ENCODE measurements at regions not wholly inside any gene's neighbourhood (a gene's known extent, or its start where the extent isn't known, plus 50 kb on each side); places are given as distances from the start of the nearest gene placed in this dataset.
"Not testable (repeated sequence)": the region's sequence is repeated elsewhere in the genome, so short reads cannot be mapped to it uniquely, and the experiment has no call there.

DNA sequence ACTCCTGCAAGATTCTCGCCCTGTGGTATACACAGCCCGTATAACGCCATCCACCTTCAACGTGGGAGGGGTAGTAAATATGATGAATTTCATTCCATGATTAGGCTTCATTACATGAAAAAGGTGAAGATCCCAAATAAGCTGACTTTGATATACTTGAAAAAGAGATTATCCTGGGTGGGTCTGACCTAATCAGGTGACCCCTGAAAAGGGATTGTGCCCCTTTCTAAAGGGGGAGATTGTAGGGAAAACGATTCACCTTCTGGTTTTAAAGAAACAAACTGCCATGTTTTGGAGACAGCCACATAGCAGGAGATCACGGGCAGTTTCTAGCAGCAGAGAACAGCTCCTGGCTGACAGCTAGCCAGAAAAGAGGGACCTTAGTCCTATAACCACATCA lies 155.1 kb upstream of the SMLR1 start:
- no peak for DNase-seq (ENCODE audit: low read depth)

DNA sequence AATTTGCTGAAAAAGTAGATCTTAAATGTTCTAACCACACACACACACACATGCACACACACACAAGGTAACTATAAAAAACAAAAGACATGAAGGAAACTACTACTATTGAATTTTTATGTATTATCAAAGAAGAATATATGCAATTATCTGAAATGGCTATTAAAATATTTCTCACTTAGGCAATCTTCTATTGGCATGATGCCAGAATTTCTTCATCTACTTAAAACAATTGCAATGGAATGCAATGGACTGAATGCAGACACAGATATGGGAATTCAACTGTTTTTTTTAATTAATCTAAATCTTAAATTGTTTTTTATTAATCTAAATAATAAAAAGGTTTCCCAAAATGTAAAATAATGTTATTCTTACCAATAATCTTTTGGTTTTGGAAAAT lies 152.6 kb upstream of the SMLR1 start:
- no peak for DNase-seq (ENCODE audit: low read depth)

DNA sequence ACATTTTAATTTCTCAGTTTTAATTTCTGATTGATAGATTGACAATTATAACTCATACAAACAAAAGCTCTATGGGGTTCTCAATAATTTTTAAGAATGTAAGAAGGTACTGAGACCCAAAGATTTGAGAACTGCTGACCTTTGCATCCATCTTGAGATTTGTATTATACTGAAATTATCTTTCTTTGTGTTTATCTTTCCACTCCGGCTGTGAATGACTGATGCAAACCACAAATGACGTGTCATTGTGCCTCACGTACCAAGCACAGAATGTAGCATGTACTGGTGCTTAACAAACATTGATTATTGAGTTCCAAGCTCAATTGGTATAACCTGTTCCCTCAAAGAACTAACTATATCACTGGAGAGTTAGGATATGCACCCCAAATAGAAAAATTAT lies 152.1 kb upstream of the SMLR1 start:
- peak; percentile 81 for DNase-seq (ENCODE audit: low read depth)

DNA sequence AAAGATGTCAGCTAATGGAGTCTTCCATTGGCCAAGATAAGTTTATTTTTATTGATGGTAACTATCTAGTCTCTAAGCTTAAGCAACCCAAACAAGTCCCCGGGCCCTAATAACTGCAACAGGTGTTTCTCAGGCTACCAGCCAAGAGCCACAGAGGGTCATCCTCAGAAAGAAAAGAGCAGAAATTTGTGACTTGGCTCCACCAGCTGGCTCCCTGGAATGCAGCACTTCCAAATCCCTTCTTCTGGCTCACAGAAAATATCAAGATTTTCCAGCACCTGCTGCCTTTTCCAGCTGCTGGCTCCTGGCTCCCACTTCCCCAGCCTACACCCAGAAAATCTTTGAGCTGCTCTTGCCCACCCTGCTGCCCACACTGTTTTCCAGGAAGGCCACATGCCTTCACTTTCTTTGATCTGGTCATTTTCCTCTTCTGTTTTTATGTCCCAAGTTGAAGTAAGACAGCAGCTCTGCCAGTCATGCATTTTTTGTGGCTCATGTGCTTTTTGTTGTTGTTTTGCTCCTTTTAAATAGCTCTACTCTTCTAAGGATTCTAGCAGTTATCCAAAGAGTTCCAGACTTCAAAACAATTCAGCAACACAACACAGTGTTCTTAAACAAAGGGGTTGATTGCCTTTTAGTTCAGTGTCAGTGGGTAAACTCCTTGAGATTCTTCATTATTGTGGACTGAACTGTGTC lies 151.0 kb upstream of the SMLR1 start:
- DNase-seq (ENCODE audit: low read depth) = peak; percentile 35

- DNase-seq (ENCODE audit: low read depth) = no peak
Observed at GRCh38 chr6:130676773-130677144, 150.4 kb upstream of the SMLR1 start.

DNA sequence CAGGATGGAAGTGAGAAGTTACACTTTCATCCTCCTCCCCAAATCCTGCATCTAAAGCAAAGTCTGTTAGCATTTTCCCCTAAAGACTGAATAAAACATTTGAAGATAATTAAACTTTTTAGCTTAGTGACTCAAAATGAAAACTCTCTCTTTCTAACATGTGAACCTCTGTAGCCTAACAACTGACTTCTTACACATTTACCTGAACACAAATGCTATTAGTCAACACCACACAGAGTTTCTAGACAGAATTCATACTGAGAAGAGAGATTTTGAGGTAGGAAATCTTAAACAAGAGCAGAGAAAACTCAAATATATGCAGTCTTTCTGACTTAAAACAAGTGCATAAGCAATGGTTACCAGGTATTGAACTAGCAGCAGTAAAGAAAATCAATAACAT lies 149.9 kb upstream of the SMLR1 start:
- DNase-seq (ENCODE audit: low read depth) = no peak

GRCh38 chr6:130677766-130678165 lies 149.4 kb upstream of the SMLR1 start:
- DNase-seq (ENCODE audit: low read depth) = no peak

- no peak for DNase-seq (ENCODE audit: low read depth)
Observed at GRCh38 chr6:130679684-130680083, 147.5 kb upstream of the SMLR1 start.

GRCh38 chr6:130680116-130680515 lies 147.1 kb upstream of the SMLR1 start:
- DNase-seq (ENCODE audit: low read depth) = peak; percentile 33

DNA sequence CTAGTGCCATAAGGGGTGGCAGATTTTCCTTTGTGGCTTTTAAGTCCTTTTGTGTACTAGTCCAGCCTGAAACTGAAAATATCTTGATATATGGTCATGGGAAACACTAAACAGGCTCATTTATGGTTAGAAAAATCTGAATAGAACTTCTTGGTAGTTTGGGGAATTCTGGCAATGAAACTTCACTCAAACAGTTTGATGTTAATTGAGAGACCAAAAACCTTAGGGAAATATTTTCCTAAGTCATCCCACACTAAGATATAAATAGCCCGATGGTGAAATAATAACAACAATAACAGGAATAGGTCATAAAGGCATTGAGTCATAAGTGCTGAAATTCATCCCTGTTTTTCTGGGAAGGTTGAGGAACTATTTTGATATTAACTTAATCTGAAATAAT lies 146.2 kb upstream of the SMLR1 start:
- peak; percentile 32 for DNase-seq (ENCODE audit: low read depth)

- DNase-seq (ENCODE audit: low read depth) = no peak
Observed at GRCh38 chr6:130682066-130682465, 145.1 kb upstream of the SMLR1 start.

DNA sequence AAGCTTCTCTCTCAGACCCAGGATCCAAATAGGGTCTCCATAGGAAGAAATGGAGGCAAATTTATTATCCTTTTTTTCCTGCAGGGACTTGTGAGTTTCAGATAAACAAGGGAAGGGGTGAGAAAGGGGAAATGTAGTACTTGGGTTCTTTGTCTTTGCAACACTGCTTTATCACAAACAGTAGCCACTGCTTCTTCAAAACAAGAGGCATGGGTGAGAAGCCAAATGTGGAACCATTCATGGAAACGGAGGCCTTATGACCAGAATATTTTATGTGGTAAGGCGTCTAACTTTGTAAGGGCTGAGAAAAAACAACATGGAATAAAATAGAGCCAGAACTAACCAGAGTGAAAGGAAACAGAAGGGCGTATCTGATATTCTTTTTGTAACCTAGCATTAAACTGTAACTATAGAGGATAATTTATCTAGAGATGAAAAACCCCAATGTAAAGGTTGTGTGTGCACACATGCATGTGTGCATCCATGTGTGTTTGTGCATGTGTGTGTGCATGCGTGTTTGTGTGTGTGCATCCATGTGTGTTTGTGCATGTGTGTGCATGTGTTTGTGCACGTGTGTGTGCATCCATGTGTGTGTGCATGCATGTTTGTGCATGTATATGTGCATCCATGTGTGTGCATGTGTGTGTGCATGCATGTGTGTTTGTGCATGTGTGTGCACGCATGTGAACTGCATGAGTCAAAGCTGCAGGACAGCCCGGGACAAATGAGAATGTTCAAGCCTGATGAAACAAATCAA lies 143.3 kb upstream of the SMLR1 start:
- DNase-seq (ENCODE audit: low read depth) = no peak

- no peak for DNase-seq (ENCODE audit: low read depth)
Observed at GRCh38 chr6:130692659-130693058, 134.5 kb upstream of the SMLR1 start.

DNA sequence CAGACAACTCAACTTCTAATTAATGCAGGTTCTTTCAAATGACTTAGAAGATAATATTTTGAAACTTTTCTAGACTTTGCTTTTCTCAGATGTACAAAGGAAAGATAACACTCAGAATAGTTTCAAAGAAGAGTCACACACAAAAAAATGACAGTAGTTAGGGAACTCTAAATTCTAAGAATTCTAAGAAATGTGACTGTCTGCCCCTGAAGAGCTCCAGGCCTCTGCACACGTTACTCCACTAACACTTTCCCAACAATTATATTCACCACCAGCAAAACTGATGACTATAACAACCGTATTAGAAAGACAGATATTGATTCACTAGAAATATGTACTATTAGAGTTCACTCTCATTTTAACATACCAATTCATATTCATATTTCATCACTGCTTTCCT lies 133.3 kb upstream of the SMLR1 start:
- DNase-seq (ENCODE audit: low read depth) = no peak

DNA sequence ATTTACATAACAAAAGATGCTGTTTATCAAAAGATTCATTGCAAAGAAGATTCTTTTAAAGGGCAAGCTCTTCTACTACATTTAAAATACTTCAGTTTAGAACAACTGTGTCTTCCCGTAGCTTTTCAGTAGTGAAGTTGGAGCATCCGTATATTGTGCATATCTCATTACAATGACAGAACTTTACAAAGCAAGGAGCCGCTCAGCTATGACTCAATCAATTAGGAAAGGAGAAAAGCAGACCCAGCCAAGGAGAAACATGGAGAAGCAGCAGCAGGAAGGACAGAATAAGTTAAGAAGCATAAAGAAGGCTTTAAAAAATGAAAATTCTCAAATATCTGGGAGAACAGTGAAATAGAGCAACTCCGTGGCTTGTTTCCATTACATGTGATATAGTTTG lies 132.6 kb upstream of the SMLR1 start:
- DNase-seq (ENCODE audit: low read depth) = peak; percentile 60

DNA sequence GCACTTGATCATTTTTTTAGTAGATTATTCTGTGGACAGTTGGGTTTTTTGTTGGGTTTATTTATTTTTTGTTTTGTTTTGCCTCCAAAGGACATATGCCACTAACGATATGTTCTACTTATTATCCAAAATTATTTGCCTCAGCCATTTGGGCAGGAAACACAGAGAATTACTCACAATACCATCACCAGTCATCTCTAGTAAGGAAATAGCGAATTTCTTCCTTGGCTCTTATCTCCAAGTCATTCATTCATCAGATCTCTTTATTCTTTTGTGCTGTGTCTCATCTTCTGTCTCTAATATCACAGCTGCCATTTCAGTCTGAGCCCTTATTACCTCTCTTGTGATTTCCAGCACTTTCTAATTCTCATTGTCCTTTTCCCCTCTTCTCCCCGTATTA lies 130.4 kb upstream of the SMLR1 start:
- peak; percentile 41 for DNase-seq (ENCODE audit: low read depth)

DNA sequence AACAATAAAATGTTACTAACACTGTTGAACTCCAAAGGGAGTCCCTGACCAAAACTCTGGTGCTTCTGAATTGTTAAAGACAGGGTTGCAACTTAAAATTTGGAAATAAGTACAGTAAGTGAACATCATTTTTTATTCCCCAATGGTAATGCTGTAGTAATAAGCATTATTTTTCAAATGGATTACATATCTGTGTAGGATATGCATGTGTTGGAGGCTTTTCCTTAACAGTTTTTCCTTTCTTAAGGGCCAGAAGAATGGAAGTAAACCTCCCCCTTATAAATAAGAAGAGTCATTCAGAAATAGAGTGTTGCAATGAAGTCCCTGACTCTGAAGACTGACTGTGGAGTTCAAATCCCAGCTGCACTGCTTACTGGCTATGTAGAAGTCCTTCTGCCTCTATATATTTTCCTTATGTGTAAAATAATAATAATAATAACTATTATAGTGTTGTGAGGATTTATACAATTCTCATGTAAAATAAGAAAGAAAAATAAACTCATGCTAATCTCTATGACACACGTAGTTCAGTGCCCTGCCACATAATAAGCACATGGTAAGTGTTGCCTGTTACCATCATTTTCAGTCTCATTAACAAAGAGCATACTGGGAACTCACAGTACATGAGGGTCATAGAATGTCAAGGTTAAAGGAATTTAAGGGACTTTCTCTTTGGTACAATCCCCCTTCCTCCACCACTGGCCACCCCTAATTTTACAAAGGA lies 129.8 kb upstream of the SMLR1 start:
- no peak for DNase-seq (ENCODE audit: low read depth)

DNA sequence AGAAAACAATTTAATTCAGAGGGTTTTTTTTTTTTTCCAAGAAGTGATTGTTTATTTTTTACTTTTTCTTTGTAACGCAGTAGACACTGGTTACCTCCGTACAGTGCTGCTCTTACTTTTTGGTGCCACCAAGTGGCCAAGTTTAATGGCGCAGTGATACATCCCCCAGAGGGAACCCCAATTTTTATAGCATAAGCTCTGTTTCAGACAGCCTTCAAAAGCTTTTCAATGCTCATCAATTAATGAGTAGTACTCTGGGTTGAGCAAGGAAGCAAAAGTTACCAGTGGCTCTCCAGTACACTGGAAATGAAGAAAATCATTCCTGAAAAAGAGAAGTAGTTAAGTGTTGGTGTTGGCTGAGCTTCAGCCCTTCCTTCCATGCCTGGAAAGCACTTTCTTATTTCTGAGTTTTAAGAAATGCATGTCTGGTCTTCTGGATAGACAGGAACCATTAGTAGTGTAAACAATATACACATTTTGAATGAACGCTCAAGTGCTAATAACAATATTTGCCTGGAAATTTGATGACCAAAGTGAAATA lies 129.1 kb upstream of the SMLR1 start:
- peak; percentile 65 for DNase-seq (ENCODE audit: low read depth)

DNA sequence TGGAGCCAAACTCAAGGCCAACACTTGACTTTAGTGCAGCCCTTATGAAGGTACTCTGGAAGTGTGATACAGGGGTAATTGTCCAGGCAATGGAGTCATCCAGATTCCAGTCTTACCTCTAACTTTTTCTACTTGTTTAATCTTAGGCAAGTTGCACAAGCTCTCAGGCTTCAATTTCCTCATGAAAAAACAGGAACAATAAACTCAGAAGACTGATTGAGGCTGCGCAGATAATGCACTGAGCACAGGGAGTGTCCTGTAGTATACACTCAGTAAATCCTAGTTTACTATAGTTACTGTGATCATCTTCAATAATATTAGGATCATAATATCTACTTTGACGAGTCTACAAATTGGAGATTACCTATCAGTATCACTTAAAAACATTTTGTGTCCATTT lies 127.5 kb upstream of the SMLR1 start:
- DNase-seq (ENCODE audit: low read depth) = no peak

DNA sequence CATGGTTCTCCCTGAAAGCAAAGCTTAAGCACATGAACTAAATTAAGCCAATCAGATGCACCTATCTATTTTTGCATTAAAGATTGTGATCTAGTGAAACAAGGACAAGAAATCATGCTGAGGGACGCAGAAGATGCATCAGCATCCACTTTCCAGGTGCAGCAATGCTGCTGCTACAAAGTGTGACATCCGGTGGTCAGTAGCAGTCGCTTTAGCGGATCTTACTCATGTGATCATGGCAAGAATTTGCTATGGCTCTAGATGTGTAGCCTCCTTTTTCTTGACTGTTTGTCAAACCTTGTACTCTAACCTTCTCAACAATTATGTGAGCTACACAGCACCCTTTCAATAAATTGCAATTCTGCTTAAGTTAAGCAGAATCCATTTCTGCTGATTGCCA lies 126.8 kb upstream of the SMLR1 start:
- peak; percentile 26 for DNase-seq (ENCODE audit: low read depth)

GRCh38 chr6:130708338-130708737 lies 118.9 kb upstream of the SMLR1 start:
- peak; percentile 25 for DNase-seq (ENCODE audit: low read depth)

- not testable (repeated sequence) for DNase-seq (ENCODE audit: low read depth)
Observed at GRCh38 chr6:130711641-130712040, 115.6 kb upstream of the SMLR1 start.

- DNase-seq (ENCODE audit: low read depth) = no peak
Observed at GRCh38 chr6:130713144-130713543, 114.1 kb upstream of the SMLR1 start.
